Nephron (organoid): ENCODE measurements at regions not wholly inside any gene's neighbourhood (a gene's known extent, or its start where the extent isn't known, plus 50 kb on each side); places are given as distances from the start of the nearest gene placed in this dataset.

Source experiments
- H3K27ac Mint-ChIP-seq, 3 experiments: 2 replicates each; pipeline ENCODE4 v1.8.0; 2020; ENCODE audit warnings: mixed read lengths in 3 of 3, mild to moderate bottlenecking in 2 of 3, moderate library complexity in 1 of 3
- H3K27me3 Mint-ChIP-seq: 2 replicates; pipeline ENCODE4 v1.8.0; 2021; ENCODE audit warnings: low read depth, mild to moderate bottlenecking, moderate library complexity, mixed read lengths
- H3K36me3 Mint-ChIP-seq: 2 replicates; pipeline ENCODE4 v1.8.0; 2020; ENCODE audit warnings: low read depth, mixed read lengths
- H3K4me1 Mint-ChIP-seq: 2 replicates; pipeline ENCODE4 v1.8.0; 2020; ENCODE audit warnings: mixed read lengths
- H3K4me3 Mint-ChIP-seq, 3 experiments: 2 replicates each; pipeline ENCODE4 v1.8.0; 2020; ENCODE audit warnings: mild to moderate bottlenecking in 3 of 3, mixed read lengths in 3 of 3, moderate library complexity in 2 of 3
- H3K9me3 Mint-ChIP-seq: 2 replicates; pipeline ENCODE4 v1.8.0; 2020; ENCODE audit warnings: mixed read lengths
- TF ChIP-seq, protein P1 (sequence below), 3 experiments: fragments of 200-600 bp; sonication (generic); IDR thresholded peaks; one replicate each; pipeline ENCODE4 v1.5.0; 2021; ENCODE audit warnings: antibody characterized with exemption in 3 of 3; ENCODE audit not compliant: unreplicated experiment in 3 of 3

DNA sequence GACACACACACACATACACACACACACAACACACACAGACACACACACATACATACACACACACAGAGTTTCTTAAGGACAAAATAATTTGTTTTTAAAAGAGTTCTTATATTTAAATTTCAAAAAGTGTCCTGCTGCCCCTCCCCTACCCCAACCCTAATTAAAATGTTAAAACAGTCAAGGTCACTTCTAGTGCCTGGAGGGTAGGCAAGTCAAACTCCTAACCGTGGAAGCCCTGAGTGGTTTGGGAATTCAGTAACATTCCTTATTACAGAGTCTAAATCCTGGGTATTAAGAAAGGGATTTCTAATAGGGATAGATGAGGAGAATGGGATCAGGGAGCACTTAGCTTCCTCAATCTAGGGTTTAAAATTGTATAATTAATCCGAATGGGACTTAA is 403.6 kb upstream of the NFIA start:
- Mint-ChIP-seq H3K9me3 (peaks cover 3% of the 10 kb centered on the region), H3K27me3 (peaks cover 1% of the 10 kb centered on the region), H3K36me3 (no peaks in the 10 kb centered on the region), H3K4me1 (no peaks in the 10 kb centered on the region), H3K4me3 (no peak overlapping the region), H3K27ac (peak overlapping the region in 1 of 3 experiments; percentile 67)
- TF ChIP-seq, protein P1, sequence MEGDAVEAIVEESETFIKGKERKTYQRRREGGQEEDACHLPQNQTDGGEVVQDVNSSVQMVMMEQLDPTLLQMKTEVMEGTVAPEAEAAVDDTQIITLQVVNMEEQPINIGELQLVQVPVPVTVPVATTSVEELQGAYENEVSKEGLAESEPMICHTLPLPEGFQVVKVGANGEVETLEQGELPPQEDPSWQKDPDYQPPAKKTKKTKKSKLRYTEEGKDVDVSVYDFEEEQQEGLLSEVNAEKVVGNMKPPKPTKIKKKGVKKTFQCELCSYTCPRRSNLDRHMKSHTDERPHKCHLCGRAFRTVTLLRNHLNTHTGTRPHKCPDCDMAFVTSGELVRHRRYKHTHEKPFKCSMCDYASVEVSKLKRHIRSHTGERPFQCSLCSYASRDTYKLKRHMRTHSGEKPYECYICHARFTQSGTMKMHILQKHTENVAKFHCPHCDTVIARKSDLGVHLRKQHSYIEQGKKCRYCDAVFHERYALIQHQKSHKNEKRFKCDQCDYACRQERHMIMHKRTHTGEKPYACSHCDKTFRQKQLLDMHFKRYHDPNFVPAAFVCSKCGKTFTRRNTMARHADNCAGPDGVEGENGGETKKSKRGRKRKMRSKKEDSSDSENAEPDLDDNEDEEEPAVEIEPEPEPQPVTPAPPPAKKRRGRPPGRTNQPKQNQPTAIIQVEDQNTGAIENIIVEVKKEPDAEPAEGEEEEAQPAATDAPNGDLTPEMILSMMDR (IDR thresholded peaks at IDR 0.05; ENCODE audit: unreplicated experiment in 3 of 3), result no peak

DNA sequence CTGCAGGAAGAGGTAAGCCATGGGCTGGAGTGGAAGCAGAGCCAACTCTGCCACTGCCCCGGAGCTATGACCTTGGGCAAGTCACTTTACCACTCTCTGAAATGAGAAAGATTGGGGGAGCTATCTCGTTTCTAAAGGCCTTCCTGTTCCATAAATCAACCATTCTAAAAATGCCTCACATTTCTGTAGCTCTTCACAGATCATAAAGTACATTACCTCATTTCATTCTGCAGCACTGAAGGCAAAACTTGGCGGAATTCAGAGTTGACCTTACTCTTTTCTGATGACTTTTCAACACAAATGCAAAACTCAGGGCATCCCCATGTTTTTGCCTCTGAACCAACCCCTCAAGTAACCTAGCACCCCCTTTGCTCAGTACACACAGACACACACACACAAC is 404.0 kb upstream of the NFIA start:
- H3K27ac Mint-ChIP-seq, result peak overlapping the region in 1 of 3 experiments; percentile 67
- peaks cover 3% of the 10 kb centered on the region for H3K9me3 Mint-ChIP-seq

DNA sequence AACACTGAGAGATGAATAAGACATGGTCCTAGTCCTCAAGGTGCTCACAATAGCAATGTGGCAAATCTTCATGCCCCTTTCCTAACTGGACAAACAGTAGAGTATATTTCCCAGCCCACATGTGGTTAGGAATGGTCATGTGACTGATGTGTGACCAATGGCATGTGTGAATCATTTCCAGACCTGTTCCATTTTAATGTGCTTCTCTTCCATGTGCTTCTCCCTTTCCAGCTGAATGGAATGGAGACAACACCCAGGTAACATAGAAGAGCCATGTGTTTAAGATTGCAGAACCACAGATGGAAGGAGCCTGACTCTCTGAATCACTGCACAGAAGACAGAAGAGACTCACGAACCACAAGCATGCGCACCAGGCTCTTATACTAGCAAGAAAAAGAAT is 409.9 kb upstream of the NFIA start:
- peaks cover 6% of the 10 kb centered on the region for H3K4me1 Mint-ChIP-seq
- TF ChIP-seq, protein P1 (IDR thresholded peaks at IDR 0.05; ENCODE audit: unreplicated experiment in 3 of 3), result no peak
- H3K4me3 Mint-ChIP-seq, result no peak overlapping the region

More for the DNA sequence above, 404.0 kb upstream of the NFIA start:
- Mint-ChIP-seq H3K36me3 (no peaks in the 10 kb centered on the region), H3K4me3 (no peak overlapping the region), H3K27me3 (peaks cover 6% of the 10 kb centered on the region), H3K4me1 (no peaks in the 10 kb centered on the region)
- TF ChIP-seq, protein P1 (IDR thresholded peaks at IDR 0.05; ENCODE audit: unreplicated experiment in 3 of 3), result no peak

DNA sequence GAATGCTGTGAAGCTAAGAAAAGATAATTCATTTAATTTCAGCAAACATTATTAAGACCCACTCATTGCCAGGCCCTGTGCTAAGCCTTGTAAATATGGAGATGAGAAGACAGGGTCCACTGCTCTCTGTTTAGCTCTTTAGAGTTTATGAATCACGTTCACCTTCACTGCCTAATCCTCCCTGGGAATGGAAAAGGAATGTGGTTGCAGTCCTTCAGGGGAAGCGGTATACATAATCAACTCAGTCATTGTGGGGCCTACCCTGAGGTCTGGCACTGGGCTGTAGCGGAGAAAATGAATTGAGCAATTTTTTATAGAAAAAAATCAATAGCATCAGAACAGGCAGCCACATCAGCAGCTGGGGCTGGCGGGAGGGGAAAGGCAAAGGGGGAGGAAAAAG is 412.1 kb upstream of the NFIA start:
- peak overlapping the region; percentile 84 to 95 (median 93) for H3K27ac Mint-ChIP-seq
- H3K4me1 Mint-ChIP-seq, result peaks cover 6% of the 10 kb centered on the region
- H3K36me3 Mint-ChIP-seq, result no peaks in the 10 kb centered on the region
- no peak overlapping the region for H3K4me3 Mint-ChIP-seq
- TF ChIP-seq, protein P1 (IDR thresholded peaks at IDR 0.05; ENCODE audit: unreplicated experiment in 3 of 3), result no peak
- no peaks in the 10 kb centered on the region for H3K9me3 Mint-ChIP-seq
- H3K27me3 Mint-ChIP-seq, result peaks cover 10% of the 10 kb centered on the region

More for the DNA sequence above, 409.9 kb upstream of the NFIA start:
- no peaks in the 10 kb centered on the region for H3K36me3 Mint-ChIP-seq
- no peaks in the 10 kb centered on the region for H3K9me3 Mint-ChIP-seq
- peaks cover 10% of the 10 kb centered on the region for H3K27me3 Mint-ChIP-seq
- peak overlapping the region in 1 of 3 experiments; percentile 24 for H3K27ac Mint-ChIP-seq

DNA sequence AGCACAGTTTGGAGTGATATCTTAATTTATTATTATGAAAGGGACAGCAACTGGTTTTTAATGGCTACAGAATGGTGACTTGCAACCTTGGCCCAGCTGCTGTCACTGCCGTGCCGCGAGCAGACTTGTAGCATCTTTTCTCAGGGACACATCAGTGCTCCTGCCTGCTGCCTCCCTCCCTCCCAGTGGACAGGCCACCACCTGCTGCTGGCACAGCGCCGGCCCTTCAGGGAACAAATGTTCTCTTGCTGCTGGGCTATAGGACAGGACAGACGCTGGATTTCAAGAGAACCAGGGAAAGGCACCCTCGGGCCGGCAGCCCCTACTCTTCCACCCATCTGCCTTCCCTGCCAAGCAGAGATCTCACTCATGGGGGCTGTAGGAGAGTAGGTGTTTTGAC is 413.8 kb upstream of the NFIA start:
- peaks cover 6% of the 10 kb centered on the region for H3K4me1 Mint-ChIP-seq
- no peak overlapping the region for H3K4me3 Mint-ChIP-seq
- H3K27ac Mint-ChIP-seq, result no peak overlapping the region

DNA sequence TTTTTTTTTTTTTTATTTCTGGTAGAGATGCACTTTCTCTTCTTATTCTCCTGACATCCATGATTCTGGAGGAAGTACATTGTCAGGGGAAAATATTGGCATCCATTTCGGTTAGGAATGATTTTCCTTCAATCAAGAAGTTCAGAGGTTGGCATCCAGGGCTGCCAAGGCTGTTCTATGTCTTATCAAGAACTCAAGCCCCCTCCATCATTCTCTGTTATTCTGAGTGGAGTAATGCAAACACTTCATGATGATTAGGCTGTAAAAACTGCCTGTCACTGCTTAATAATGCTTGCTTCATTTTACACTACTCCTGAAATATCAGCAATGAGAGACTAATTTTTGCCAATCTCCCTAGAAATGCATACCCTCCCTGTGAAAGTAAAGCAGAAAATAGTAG is 417.1 kb upstream of the NFIA start:
- H3K4me3 Mint-ChIP-seq, result no peak overlapping the region
- no peaks in the 10 kb centered on the region for H3K9me3 Mint-ChIP-seq
- peaks cover 3% of the 10 kb centered on the region for H3K27me3 Mint-ChIP-seq
- no peaks in the 10 kb centered on the region for H3K36me3 Mint-ChIP-seq
- H3K4me1 Mint-ChIP-seq, result peaks cover 2% of the 10 kb centered on the region
- TF ChIP-seq, protein P1 (IDR thresholded peaks at IDR 0.05; ENCODE audit: unreplicated experiment in 3 of 3), result no peak
- no peak overlapping the region for H3K27ac Mint-ChIP-seq

More for the DNA sequence above, 413.8 kb upstream of the NFIA start:
- Mint-ChIP-seq H3K36me3 (no peaks in the 10 kb centered on the region), H3K27me3 (peaks cover 7% of the 10 kb centered on the region), H3K9me3 (no peaks in the 10 kb centered on the region)
- TF ChIP-seq, protein P1 (IDR thresholded peaks at IDR 0.05; ENCODE audit: unreplicated experiment in 3 of 3), result no peak
